Osteoblast (primary cell): ENCODE measurements at regions not wholly inside any gene's neighbourhood (a gene's known extent, or its start where the extent isn't known, plus 50 kb on each side); places are given as distances from the start of the nearest gene placed in this dataset.

Experiments used
- DNase-seq: peaks from one replicate; pipeline ENCODE4 v3.0.0; 2011; ENCODE audit warnings: low spot score, mixed read lengths; ENCODE audit not compliant: insufficient read length; ENCODE audit errors: missing footprints
- H2AFZ ChIP-seq: 2 replicates; pipeline ENCODE4 v1.6.0; 2011; ENCODE audit warnings: mild to moderate bottlenecking, low read length
- H3K27ac ChIP-seq: 2 replicates; pipeline ENCODE4 v1.5.1; 2011; ENCODE audit warnings: mild to moderate bottlenecking, low read depth, low read length, moderate library complexity
- H3K27me3 ChIP-seq: 2 replicates; pipeline ENCODE4 v1.6.0; 2012; ENCODE audit warnings: mild to moderate bottlenecking, control low read depth, inconsistent platforms, low read length, moderate library complexity; ENCODE audit not compliant: insufficient read depth
- H3K36me3 ChIP-seq: 2 replicates; pipeline ENCODE4 v1.5.1; 2011; ENCODE audit warnings: mild to moderate bottlenecking, low read length, control low read depth, moderate library complexity; ENCODE audit not compliant: insufficient read depth
- H3K4me1 ChIP-seq: 2 replicates; pipeline ENCODE4 v1.5.1; 2011; ENCODE audit warnings: mild to moderate bottlenecking, low read length, control low read depth, moderate library complexity; ENCODE audit not compliant: insufficient read depth
- H3K4me2 ChIP-seq: 2 replicates; pipeline ENCODE4 v1.6.0; 2011; ENCODE audit warnings: mild to moderate bottlenecking, low read length; ENCODE audit not compliant: insufficient read depth
- H3K4me3 ChIP-seq: fragments of 200-600 bp; sonication (generic); 3 replicates; pipeline ENCODE4 v1.5.1; 2012; ENCODE audit warnings: mild to moderate bottlenecking, low read length, inconsistent platforms; ENCODE audit not compliant: insufficient read depth
- H3K79me2 ChIP-seq: 2 replicates; pipeline ENCODE4 v1.6.0; 2012; ENCODE audit warnings: mild to moderate bottlenecking, low read length, control low read depth, inconsistent platforms; ENCODE audit not compliant: insufficient read depth
- H3K9me3 ChIP-seq: 2 replicates; pipeline ENCODE4 v1.5.1; 2011; ENCODE audit warnings: low read depth, low read length, control low read depth
- H4K20me1 ChIP-seq: 2 replicates; pipeline ENCODE4 v1.6.0; 2012; ENCODE audit warnings: mild to moderate bottlenecking, low read length, control low read depth; ENCODE audit not compliant: insufficient read depth
- TF ChIP-seq, protein P1 (sequence below): IDR thresholded peaks from 2 replicates; pipeline ENCODE4 v1.5.1; 2011; ENCODE audit warnings: mild to moderate bottlenecking, low read depth, low read length, moderate library complexity; ENCODE audit errors: extremely low read depth

DNA sequence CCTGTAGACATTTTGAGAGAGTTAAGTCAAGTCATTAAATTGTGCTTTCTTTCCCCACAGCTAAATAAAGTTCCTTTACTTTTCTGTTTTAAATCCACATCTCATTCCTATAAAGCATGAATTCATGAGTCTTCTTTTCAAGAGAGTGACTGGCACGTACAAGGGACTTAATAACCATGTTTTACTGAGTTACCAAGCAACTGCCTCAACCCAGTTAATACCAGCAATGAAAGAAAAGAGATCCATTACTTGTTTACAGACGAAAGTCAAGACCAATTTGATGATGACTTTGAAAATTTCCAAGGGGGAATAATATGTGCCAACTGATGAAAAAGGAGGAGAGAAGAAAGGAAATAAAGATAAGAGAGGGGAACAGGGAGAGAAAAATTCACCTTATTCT, 1082.5 kb upstream of the GYPC start:
- H3K9me3 ChIP-seq = no peaks in the 10 kb centered on the region
- no peaks in the 10 kb centered on the region for H3K79me2 ChIP-seq
- no peaks in the 10 kb centered on the region for H3K27me3 ChIP-seq
- no peaks in the 10 kb centered on the region for H3K4me1 ChIP-seq
- no peak overlapping the region for H3K27ac ChIP-seq
- no peak overlapping the region for H2AFZ ChIP-seq
- H4K20me1 ChIP-seq = no peaks in the 10 kb centered on the region
- no peak overlapping the region for H3K4me3 ChIP-seq
- DNase-seq = no peak
- no peak overlapping the region for H3K4me2 ChIP-seq
- TF ChIP-seq, protein P1, sequence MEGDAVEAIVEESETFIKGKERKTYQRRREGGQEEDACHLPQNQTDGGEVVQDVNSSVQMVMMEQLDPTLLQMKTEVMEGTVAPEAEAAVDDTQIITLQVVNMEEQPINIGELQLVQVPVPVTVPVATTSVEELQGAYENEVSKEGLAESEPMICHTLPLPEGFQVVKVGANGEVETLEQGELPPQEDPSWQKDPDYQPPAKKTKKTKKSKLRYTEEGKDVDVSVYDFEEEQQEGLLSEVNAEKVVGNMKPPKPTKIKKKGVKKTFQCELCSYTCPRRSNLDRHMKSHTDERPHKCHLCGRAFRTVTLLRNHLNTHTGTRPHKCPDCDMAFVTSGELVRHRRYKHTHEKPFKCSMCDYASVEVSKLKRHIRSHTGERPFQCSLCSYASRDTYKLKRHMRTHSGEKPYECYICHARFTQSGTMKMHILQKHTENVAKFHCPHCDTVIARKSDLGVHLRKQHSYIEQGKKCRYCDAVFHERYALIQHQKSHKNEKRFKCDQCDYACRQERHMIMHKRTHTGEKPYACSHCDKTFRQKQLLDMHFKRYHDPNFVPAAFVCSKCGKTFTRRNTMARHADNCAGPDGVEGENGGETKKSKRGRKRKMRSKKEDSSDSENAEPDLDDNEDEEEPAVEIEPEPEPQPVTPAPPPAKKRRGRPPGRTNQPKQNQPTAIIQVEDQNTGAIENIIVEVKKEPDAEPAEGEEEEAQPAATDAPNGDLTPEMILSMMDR = no peak
- H3K36me3 ChIP-seq = no peaks in the 10 kb centered on the region

DNA sequence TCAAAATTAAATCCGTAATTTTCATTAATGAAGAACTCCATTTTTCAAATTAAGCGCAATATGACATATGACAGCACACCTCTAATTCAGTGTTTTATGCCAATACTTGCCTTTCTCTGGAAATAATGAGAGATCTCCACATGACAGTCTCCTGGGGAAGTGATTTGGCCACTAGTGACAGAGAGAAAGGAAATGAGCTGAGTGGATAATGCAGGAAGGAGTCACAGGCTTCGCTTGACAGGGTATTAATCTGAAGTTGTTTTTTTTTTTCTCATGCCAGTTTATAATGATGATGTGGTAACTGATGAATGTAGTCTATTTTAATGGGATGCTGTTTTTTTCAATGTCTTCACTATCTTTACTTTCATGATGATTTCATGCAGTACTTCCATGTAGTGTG, 1079.4 kb upstream of the GYPC start:
- Histone ChIP-seq H3K9me3 (peaks cover 3% of the 10 kb centered on the region), H3K27ac (no peak overlapping the region), H3K4me1 (no peaks in the 10 kb centered on the region), H3K4me2 (no peak overlapping the region), H2AFZ (no peak overlapping the region), H4K20me1 (no peaks in the 10 kb centered on the region), H3K36me3 (no peaks in the 10 kb centered on the region), H3K27me3 (no peaks in the 10 kb centered on the region), H3K4me3 (no peak overlapping the region), H3K79me2 (no peaks in the 10 kb centered on the region)
- TF ChIP-seq, protein P1 = no peak
- DNase-seq = no peak

DNA sequence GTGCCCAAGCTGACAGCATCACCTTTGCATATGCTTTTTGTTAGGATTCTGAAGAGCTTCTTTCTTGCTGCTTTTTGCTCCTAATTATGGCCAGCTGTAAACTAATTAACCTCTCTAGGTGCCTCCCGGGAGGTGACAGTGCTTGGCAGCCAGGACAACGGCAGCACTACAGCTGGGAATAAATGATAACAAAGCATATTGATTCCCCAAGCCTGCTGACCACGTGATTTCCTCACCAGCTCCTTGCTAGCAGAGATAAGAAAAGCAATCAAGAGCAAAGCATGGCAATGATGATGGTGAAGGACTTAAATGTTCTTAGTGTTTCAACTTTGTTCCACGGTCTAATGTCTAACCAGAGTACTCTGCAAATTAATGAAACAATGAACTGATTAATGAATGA, 1074.4 kb upstream of the GYPC start:
- no peak overlapping the region for H3K4me2 ChIP-seq
- no peaks in the 10 kb centered on the region for H3K27me3 ChIP-seq
- no peaks in the 10 kb centered on the region for H3K79me2 ChIP-seq
- no peak overlapping the region for H2AFZ ChIP-seq
- H3K4me3 ChIP-seq = no peak overlapping the region
- no peak overlapping the region for H3K27ac ChIP-seq
- H4K20me1 ChIP-seq = no peaks in the 10 kb centered on the region
- H3K4me1 ChIP-seq = no peaks in the 10 kb centered on the region
- H3K36me3 ChIP-seq = no peaks in the 10 kb centered on the region
- TF ChIP-seq, protein P1 = no peak
- DNase-seq = no peak
- peaks cover 6% of the 10 kb centered on the region for H3K9me3 ChIP-seq

DNA sequence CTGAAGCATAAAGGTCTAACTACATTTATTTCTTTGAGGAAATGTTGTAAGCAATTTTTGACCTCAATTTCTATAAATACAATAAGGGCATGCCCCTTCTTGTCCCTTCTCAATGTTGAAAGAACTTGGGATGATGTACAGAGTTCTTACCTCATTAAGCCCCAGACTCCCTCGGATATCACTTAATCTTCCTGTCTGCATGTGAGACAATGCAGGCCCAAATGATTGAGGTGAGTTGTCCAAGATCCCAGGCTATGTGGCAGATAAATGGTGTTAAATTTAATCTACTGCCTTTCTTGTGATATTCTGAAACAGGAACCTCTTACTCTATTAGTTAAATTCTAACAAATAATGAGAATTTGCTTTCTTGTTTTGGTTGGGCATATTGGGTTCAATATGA, 1073.4 kb upstream of the GYPC start:
- no peaks in the 10 kb centered on the region for H3K27me3 ChIP-seq
- H4K20me1 ChIP-seq = no peaks in the 10 kb centered on the region
- no peaks in the 10 kb centered on the region for H3K4me1 ChIP-seq
- H3K79me2 ChIP-seq = no peaks in the 10 kb centered on the region
- no peak overlapping the region for H2AFZ ChIP-seq
- no peaks in the 10 kb centered on the region for H3K36me3 ChIP-seq
- H3K4me3 ChIP-seq = no peak overlapping the region
- no peak overlapping the region for H3K4me2 ChIP-seq
- peaks cover 6% of the 10 kb centered on the region for H3K9me3 ChIP-seq
- no peak overlapping the region for H3K27ac ChIP-seq
- TF ChIP-seq, protein P1 = no peak
- no peak for DNase-seq
